GM18498 (cell line): ENCODE measurements at regions not wholly inside any gene's neighbourhood (a gene's known extent, or its start where the extent isn't known, plus 50 kb on each side); places are given as distances from the start of the nearest gene placed in this dataset.

Experiments used
- ATAC-seq: cut with Tn5 transposase; IDR thresholded peaks from one replicate; pipeline ENCODE4 v1.9.1; 2021; ENCODE audit warnings: mild to moderate bottlenecking, moderate library complexity; ENCODE audit not compliant: unreplicated experiment

GRCh38 chr12:86333955-86334522, 77.8 kb upstream of the MGAT4C start:
- ATAC-seq, result no peak

GRCh38 chr12:86331457-86331856, 75.3 kb upstream of the MGAT4C start:
- ATAC-seq, result no peak

GRCh38 chr12:86331012-86331411, 74.8 kb upstream of the MGAT4C start:
- ATAC-seq, result no peak

DNA sequence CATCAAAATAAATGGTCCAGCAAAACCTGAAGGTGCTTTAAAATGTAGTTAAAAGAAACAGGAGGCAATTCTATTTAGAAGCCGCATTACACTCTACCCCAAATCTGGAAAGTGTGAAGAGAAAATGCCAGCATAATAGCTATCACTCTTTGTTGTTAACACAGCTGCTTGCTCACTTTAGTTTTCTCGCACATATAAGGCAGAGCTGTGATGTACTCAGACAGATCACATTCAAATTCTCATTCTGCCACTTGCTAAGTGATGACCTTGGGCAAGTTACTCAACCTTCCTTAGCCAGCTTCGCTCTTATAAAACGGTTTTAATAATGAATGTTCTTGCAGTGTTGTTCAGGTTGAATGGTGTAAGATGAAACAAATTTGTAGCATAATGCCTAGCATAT, 56.0 kb upstream of the MGAT4C start:
- no peak for ATAC-seq
